Endodermal cell (in vitro differentiated cells): ENCODE measurements at regions not wholly inside any gene's neighbourhood (a gene's known extent, or its start where the extent isn't known, plus 50 kb on each side); places are given as distances from the start of the nearest gene placed in this dataset.

Experiments
- DNase-seq: peaks from one replicate; pipeline ENCODE4 v3.0.0-alpha.2; 2017
- H3K27ac ChIP-seq: 2 replicates; pipeline ENCODE4 v1.5.1; 2013; ENCODE audit warnings: mild to moderate bottlenecking, low read depth, low read length, moderate library complexity
- H3K27me3 ChIP-seq: 2 replicates; pipeline ENCODE4 v1.6.1; 2013; ENCODE audit warnings: mild to moderate bottlenecking, low read length, moderate library complexity; ENCODE audit not compliant: insufficient read depth, control insufficient read depth, poor library complexity, severe bottlenecking
- H3K36me3 ChIP-seq: 2 replicates; pipeline ENCODE4 v1.7.0; 2013; ENCODE audit warnings: mild to moderate bottlenecking, low read length, moderate library complexity; ENCODE audit not compliant: control insufficient read depth, insufficient read depth
- H3K4me1 ChIP-seq: one replicate; pipeline ENCODE4 v1.7.0; 2013; ENCODE audit warnings: low read length; ENCODE audit not compliant: control insufficient read depth, insufficient read depth
- H3K4me3 ChIP-seq: 2 replicates; pipeline ENCODE4 v1.5.1; 2013; ENCODE audit warnings: mild to moderate bottlenecking, low read length, moderate library complexity
- H3K9ac ChIP-seq: 2 replicates; pipeline ENCODE4 v1.6.1; 2013; ENCODE audit warnings: mild to moderate bottlenecking, low read length, moderate library complexity; ENCODE audit not compliant: poor library complexity, severe bottlenecking; ENCODE audit errors: extremely low read depth
- H3K9me3 ChIP-seq: 2 replicates; pipeline ENCODE4 v1.6.1; 2013; ENCODE audit warnings: mild to moderate bottlenecking, low read length, moderate library complexity; ENCODE audit not compliant: control insufficient read depth
- H3K27ac Mint-ChIP-seq: 2 replicates; pipeline ENCODE4 v1.8.0; 2020; ENCODE audit warnings: mixed read lengths
- H3K27me3 Mint-ChIP-seq: 2 replicates; pipeline ENCODE4 v1.8.0; 2021; ENCODE audit warnings: mild to moderate bottlenecking, mixed read lengths; ENCODE audit not compliant: insufficient read depth
- H3K36me3 Mint-ChIP-seq: 2 replicates; pipeline ENCODE4 v1.8.0; 2020; ENCODE audit warnings: low read depth, mixed read lengths
- H3K4me1 Mint-ChIP-seq: 2 replicates; pipeline ENCODE4 v1.8.0; 2020; ENCODE audit warnings: mixed read lengths
- H3K4me3 Mint-ChIP-seq: 2 replicates; pipeline ENCODE4 v1.8.0; 2020; ENCODE audit warnings: mild to moderate bottlenecking, moderate library complexity, mixed read lengths
- H3K9me3 Mint-ChIP-seq: 2 replicates; pipeline ENCODE4 v1.8.0; 2020; ENCODE audit warnings: mild to moderate bottlenecking, mixed read lengths
- CTCF ChIP-seq: fragments of 200-600 bp; sonication (generic); conservative IDR thresholded peaks from 2 replicates; pipeline ENCODE4 v1.5.0; 2021; ENCODE audit warnings: antibody characterized with exemption, mild to moderate bottlenecking
- WGBS, 2 experiments: methylation state at CpG; one replicate each; pipeline versions ENCODE4 v1.1.5 to v1.1.7; 2013; ENCODE audit warnings: missing lambda C conversion rate in 2 of 2, mixed read lengths in 1 of 2; ENCODE audit not compliant: insufficient coverage in 1 of 2, insufficient read length in 1 of 2; 5-methylcytosine and 5-hydroxymethylcytosine counted together

- Mint-ChIP-seq H3K27ac (no peak overlapping the region), H3K4me3 (no peak overlapping the region), H3K4me1 (no peaks in the 10 kb centered on the region), H3K36me3 (no peaks in the 10 kb centered on the region), H3K27me3 (no peaks in the 10 kb centered on the region), H3K9me3 (no peaks in the 10 kb centered on the region)
- WGBS, 2 experiments, result 89 to 90% methylated on average over 4 to 5 of the region's 5 CpGs
- Histone ChIP-seq H3K4me3 (no peak overlapping the region), H3K4me1 (no peaks in the 10 kb centered on the region), H3K9me3 (no peaks in the 10 kb centered on the region), H3K27ac (no peak overlapping the region), H3K27me3 (no peaks in the 10 kb centered on the region), H3K9ac (no peak overlapping the region), H3K36me3 (no peaks in the 10 kb centered on the region)
- no peak for TF ChIP-seq CTCF
- no peak for DNase-seq
Observed at GRCh38 chr4:32735856-32736590, 2015.9 kb downstream of the PCDH7 start.

DNA sequence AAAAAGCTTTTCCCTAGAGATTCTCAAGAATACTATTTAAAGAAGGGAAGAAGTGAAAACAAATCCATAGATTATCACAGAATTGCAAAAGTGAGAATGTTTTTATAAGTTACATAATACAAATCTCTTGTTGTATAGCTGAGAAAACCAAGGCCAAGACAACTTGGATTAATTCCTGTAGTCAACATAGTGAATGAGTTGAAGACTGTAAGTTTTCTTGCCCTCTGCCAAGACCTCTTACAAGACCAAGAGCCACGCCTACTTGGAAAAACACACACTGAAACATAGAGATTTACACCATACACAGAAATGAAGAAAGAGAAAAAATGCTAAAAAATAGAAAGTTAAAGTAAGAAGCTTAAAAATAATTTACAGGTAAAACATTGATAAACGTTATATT, 2024.0 kb downstream of the PCDH7 start:
- no peaks in the 10 kb centered on the region for H3K36me3 ChIP-seq

DNA sequence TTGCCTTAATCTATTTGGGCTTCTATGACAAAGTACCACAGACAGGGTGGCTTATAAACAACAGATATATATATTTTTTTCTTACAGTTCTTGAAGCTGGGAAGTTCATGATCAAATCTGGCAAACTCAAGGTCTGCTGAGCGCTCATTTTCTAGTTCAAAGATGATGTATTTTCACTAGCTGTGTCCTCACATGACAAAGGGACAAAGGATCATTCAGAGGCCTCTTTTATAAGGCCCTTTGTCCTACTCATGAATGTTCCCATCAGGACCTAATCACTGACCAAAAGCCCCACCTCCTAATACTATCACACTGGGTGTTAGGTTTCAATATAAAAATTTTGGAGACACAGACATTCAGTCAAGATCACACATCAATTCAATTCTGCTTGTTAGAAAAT, 2025.2 kb downstream of the PCDH7 start:
- Histone ChIP-seq H3K4me1 (no peaks in the 10 kb centered on the region), H3K27me3 (no peaks in the 10 kb centered on the region), H3K36me3 (no peaks in the 10 kb centered on the region), H3K9me3 (no peaks in the 10 kb centered on the region), H3K27ac (no peak overlapping the region), H3K9ac (no peak overlapping the region), H3K4me3 (no peak overlapping the region)
- DNase-seq, result no peak
- TF ChIP-seq CTCF, result no peak
- Mint-ChIP-seq H3K4me1 (no peaks in the 10 kb centered on the region), H3K36me3 (no peaks in the 10 kb centered on the region), H3K4me3 (no peak overlapping the region), H3K9me3 (no peaks in the 10 kb centered on the region), H3K27ac (no peak overlapping the region), H3K27me3 (no peaks in the 10 kb centered on the region)
- WGBS, 2 experiments, result 100% methylated on average over 1 of the region's 1 CpG; no CpG with 5 or more reads in 1 of the 2 experiments

More for the DNA sequence above, 2024.0 kb downstream of the PCDH7 start:
- no peak overlapping the region for H3K4me3 Mint-ChIP-seq
- Histone ChIP-seq H3K4me3 (no peak overlapping the region), H3K9me3 (no peaks in the 10 kb centered on the region), H3K27ac (no peak overlapping the region), H3K27me3 (no peaks in the 10 kb centered on the region), H3K4me1 (no peaks in the 10 kb centered on the region), H3K9ac (no peak overlapping the region)
- DNase-seq, result no peak
- no peak overlapping the region for H3K27ac Mint-ChIP-seq
- TF ChIP-seq CTCF, result no peak
- no peaks in the 10 kb centered on the region for H3K4me1 Mint-ChIP-seq
- H3K9me3 Mint-ChIP-seq, result no peaks in the 10 kb centered on the region
- no CpG with 5 or more reads among the region's 2 CpGs for WGBS, 2 experiments
- no peaks in the 10 kb centered on the region for H3K27me3 Mint-ChIP-seq
- no peaks in the 10 kb centered on the region for H3K36me3 Mint-ChIP-seq
